ENCODE measurements at regions not wholly inside any gene's neighbourhood (a gene's known extent, or its start where the extent isn't known, plus 50 kb on each side); places are given as distances from the start of the nearest gene placed in this dataset.
"Not testable (repeated sequence)": the region's sequence is repeated elsewhere in the genome, so short reads cannot be mapped to it uniquely, and the experiment has no call there.

GRCh38 chr4:125760956-125761355 lies 446.2 kb downstream of the FAT4 start:
- DNase-seq = no peak

- peak in 1 of 2 experiments; percentile 4 for DNase-seq
These were observed 447.8 kb downstream of the FAT4 start for GRCh38 chr4:125762537-125762936.

- no peak for DNase-seq
These were observed 451.2 kb downstream of the FAT4 start for GRCh38 chr4:125765941-125766340.

- DNase-seq = no peak
These were observed 456.2 kb downstream of the FAT4 start for GRCh38 chr4:125770814-125771398.

- DNase-seq = no peak
These were observed 457.9 kb downstream of the FAT4 start for GRCh38 chr4:125772680-125773079.

GRCh38 chr4:125773502-125773901 lies 458.7 kb downstream of the FAT4 start:
- no peak for DNase-seq

- DNase-seq = no peak
These were observed 459.2 kb downstream of the FAT4 start for GRCh38 chr4:125773931-125774330.

GRCh38 chr4:125776146-125776545 lies 461.4 kb downstream of the FAT4 start:
- no peak for DNase-seq

GRCh38 chr4:125780164-125780563 lies 465.4 kb downstream of the FAT4 start:
- no peak for DNase-seq

- DNase-seq = no peak
These were observed 466.0 kb downstream of the FAT4 start for GRCh38 chr4:125780747-125781146.

GRCh38 chr4:125781651-125782050 lies 466.9 kb downstream of the FAT4 start:
- no peak for DNase-seq

GRCh38 chr4:125784741-125785140 lies 470.0 kb downstream of the FAT4 start:
- no peak for DNase-seq

- no peak for DNase-seq
These were observed 473.0 kb downstream of the FAT4 start for GRCh38 chr4:125787707-125788106.

- peak in 1 of 2 experiments; percentile 55 for DNase-seq
These were observed 474.3 kb downstream of the FAT4 start for GRCh38 chr4:125789023-125789422.

GRCh38 chr4:125791896-125792295 lies 477.1 kb downstream of the FAT4 start:
- DNase-seq = no peak

- DNase-seq = peak in 1 of 2 experiments; percentile 6
These were observed 480.2 kb downstream of the FAT4 start for GRCh38 chr4:125794989-125795388.

GRCh38 chr4:125796138-125796537 lies 481.4 kb downstream of the FAT4 start:
- peak; percentile 64 to 87 for DNase-seq

GRCh38 chr4:125797621-125798020 lies 482.9 kb downstream of the FAT4 start:
- DNase-seq = not testable (repeated sequence)

GRCh38 chr4:125801373-125801772 lies 486.6 kb downstream of the FAT4 start:
- DNase-seq = no peak

GRCh38 chr4:125801924-125802323 lies 487.2 kb downstream of the FAT4 start:
- no peak for DNase-seq

- no peak for DNase-seq
These were observed 493.3 kb downstream of the FAT4 start for GRCh38 chr4:125808022-125808421.

- no peak for DNase-seq
These were observed 493.8 kb downstream of the FAT4 start for GRCh38 chr4:125808570-125808969.

GRCh38 chr4:125811892-125812291 lies 497.1 kb downstream of the FAT4 start:
- DNase-seq = no peak

GRCh38 chr4:125826801-125827695 lies 512.3 kb downstream of the FAT4 start:
- DNase-seq = no peak

GRCh38 chr4:125827696-125828052 lies 512.9 kb downstream of the FAT4 start:
- no peak for DNase-seq
